SK-N-MC (cell line): ENCODE measurements at regions not wholly inside any gene's neighbourhood (a gene's known extent, or its start where the extent isn't known, plus 50 kb on each side); places are given as distances from the start of the nearest gene placed in this dataset.

Experiments used
- EZH2 ChIP-seq: fragments of 200-600 bp; sonication (generic); IDR thresholded peaks from one replicate; pipeline ENCODE4 v1.6.1; 2017; ENCODE audit warnings: antibody characterized with exemption
- POLR2AphosphoS5 ChIP-seq: IDR thresholded peaks from 2 replicates; pipeline ENCODE4 v1.6.1; 2012; ENCODE audit warnings: mild to moderate bottlenecking, low read depth, low read length, borderline replicate concordance

DNA sequence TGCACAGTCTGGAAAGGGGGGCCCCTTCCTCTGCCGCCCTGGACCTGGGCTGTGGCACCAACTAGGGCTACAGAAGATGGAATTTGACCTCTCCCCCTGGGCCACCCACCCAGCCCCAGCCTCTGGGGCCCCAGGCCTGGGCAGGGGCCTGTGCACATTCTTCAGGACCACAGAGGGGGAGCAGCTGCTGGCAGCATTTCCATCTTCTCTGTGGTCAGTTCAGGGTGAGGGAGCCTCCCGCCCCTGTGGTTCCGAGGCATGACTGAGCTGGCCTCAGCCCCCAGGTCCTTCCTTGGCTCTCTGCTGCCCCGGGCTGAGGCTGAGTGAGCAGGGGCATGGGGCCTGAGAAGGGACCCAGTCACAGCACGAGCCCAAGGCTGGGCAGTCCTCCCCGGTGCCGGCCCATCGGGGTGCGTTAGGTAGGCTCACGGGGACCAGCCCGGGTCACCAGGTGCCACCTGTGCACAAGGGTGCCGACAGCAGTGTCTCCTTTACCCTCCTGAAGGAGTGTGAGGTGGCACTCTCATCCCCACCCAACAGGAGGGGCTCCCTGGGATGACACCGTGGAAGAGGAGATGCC is 63.2 kb downstream of the UNCX start:
- TF ChIP-seq POLR2AphosphoS5 = no peak
- no peak for TF ChIP-seq EZH2
